ENCODE measurements at regions not wholly inside any gene's neighbourhood (a gene's known extent, or its start where the extent isn't known, plus 50 kb on each side); places are given as distances from the start of the nearest gene placed in this dataset.

DNA sequence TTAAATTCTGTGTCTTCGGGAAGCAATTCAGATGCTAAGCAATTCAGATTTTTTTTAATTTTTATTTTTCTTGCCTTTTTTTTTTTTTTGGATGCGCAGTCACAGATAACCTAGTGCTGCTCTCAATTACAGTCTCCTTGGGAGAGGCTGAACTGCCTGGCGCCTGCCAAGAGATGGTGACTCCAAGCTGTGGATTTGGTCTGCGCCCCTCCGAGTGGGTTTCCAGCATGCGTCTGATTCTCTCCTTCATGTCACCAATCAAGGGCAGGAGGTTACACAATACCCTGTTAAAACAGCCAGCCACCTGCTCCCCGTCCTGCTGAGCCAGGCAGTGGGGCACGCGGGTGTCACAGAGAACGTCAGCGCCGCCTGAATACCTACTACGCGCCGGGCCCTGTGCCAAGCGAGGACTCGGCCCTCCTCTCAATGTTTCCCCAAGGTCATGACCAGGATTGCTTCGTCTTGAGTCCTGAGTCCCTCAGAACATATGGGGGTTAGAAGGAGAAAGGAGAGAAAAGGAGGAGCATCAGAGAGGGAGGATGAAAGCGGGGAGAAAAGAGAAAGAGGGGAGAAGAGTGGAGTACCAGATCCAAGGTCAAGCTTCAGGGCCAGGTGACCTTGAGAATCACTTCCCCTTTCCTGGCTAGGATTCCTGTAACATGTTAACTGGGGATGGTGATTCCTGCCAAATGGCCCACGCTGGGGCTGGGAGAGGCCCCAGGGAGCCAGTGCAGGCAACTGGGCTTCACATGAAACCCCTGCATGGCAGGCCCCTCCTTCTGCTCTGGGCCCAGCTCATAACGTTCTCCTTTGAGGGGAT, 213.6 kb downstream of the URI1 start:
- DNase-seq = no peak

DNA sequence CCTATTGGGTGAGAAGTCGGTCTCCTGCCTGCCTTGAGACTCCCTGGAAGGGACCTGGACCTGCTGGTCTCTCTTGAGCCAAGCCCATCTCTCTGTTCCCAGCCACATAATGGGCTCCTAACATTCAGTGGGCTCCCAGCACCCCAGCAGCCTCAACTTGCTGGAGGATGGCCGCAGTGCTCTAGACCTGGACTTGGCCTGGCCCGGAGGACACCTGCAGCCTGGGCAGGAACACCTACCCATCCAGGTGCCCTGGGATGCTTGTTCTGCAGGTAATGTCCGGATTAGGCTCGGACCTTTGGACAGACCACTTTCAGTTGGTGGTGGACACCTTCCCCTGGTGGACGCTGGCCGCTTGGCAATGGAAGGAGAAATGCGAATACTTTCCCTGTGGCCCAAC, 214.6 kb downstream of the URI1 start:
- DNase-seq = no peak

DNA sequence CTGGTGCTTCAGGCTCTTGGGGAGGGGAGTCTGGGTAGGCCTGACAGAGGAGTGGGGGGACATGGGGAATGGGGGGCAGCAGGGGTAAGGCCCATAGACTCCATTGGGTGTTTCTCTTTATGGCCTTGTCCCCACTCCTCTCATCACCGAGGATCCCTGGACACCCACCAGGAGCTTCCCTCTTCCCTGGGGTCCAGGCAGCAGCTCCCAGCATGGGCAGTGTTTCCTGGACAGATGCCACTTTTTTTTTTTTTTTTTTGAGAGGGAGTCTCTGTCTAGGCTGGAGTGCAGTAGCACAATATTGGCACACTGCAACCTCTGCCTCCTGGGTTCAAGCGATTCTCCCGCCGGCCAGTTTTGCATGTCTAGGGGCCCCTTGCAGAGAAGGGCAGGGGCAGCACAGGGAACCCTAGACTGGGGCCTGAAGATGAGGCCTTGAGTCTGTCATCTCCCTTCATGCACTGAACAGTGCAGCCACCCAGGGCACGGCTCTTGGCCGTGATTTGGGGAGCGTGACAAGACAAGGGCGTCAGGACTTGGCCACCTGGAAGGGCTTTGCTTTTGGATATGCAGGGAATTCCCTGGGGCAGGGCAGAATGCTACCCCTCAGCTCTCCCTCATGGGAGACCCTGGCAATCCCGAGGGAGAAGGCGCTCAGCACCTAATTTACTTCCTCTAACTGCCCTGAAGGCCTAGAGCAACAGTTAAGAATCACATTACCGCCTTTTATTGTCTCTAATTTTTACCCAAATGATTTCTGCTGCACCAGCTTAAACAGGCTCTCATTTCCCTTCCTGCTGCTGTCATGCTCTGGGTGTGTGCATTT, 213.9 kb upstream of the ZNF536 start:
- no peak for DNase-seq

DNA sequence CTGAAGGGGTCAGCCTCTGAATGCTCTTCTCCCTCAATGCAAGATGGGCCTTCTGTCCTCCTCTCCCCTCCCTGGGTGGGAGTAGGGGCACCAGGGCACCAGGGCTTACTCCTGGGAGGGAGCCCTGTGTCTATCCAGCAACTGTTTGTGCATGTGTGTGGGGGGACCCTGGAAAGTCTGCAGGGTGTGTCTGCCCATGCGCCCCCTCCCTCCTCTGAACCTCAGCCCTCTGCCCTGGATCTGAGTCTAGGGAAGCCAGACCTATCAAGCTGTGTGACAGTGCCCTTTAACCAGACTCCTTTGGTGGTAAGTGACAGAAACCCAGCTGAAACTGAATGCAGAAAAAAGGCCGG, 213.3 kb upstream of the ZNF536 start:
- no peak for DNase-seq

DNA sequence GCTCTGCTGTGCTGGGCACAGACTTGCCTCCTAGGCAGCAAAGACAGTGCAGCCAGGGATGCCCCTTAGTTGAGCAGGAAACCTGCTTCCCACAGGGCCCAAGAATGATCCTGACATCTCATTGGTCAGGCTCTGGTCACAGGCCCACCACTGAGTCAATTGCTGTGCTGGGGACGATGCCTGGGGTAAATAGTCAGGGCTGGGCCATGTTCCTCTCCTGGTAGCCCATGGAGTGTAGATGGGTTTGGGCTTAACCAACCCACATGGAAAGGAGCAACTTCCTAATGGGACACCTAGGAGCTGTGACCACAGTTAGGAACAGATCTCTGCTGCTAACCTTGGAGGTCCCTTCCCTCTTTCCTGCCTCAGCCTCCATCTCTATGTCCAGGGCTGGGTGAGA, 212.5 kb upstream of the ZNF536 start:
- DNase-seq = no peak

DNA sequence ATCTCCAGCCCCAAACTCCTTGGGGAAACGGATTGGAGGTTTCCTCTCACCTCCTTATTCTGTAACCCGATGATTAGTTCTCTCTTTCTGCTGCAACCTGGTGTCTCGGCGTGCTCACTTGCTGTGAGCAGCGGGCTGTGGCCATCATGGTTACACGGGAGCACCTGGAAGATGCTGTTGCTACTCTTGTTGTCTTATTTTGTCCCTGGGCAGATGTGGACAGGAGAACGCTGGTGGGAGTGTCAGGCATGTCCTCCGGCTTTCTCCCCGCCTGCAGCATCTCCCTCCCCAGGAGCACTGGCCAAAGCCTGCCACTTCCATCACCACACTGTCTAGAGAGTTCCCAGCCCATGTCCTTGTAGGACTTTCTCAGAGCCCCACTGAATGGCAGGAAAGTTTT, 211.8 kb upstream of the ZNF536 start:
- DNase-seq = no peak

DNA sequence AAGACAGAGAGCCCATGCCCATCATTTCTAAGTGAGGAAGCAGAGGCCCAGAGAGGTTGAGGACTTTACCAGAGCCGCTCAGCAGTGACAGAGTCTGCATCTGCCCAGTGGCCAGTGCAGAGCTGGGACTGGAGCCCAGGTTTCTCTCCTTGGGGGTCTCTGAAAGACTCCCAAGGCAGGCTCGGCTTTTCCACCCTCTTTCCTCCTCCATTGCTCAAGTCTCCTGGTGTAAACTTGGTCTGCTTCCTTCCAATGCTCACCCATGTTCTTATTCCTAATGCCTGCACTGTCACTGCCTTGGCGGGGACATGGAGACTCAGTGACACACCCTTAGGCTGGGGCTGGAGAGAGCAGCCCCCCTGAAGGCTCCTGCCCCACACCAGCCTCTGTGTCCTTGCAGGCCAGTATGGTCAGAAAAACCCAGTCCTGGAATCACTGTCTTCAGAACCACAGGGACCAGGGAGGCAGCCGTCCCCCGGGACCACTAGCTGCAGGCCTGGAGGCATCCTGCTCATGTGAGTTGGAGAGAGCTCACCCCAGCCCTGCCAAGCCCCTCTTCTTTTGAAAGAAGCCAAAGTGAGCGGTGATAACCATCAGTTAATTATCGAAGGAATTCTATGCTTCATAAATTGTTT, 211.0 kb upstream of the ZNF536 start:
- no peak for DNase-seq

DNA sequence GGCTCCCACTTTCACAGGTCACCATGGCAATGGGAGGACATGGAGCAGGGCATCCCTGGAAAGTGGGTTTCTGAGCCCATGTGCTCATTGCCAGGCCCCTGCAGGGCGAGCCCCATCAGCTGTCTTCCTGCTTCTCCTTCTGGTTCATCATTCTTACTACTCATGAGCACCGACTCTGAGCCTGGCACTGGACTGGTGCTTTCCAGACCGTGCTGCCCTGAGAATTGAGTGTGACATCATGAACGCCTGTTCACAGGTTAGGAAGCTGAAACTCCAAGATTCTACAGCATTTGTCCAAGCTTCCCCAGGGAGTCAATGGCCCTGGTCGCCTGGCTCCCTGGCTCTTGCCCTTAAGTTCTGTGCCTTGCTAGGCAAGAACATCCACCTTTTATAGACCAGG, 210.4 kb upstream of the ZNF536 start:
- DNase-seq = no peak

DNA sequence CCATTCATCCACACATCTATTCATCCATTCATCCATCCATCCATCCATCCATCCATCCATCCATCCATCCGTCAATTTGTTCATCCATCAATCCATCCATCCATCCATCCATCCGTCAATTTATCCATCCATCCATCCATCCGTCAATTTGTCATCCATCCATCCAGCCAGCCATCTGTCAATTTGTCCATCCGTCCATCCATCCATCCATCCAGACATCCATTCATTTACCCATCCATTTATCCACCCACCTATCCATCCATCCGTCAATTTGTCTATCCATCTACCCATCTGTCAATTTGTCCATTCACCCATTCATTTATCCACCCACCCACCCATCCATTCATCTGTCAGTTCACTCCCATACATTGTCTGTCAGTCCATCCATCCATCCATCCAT, 209.5 kb upstream of the ZNF536 start:
- no peak for DNase-seq

DNA sequence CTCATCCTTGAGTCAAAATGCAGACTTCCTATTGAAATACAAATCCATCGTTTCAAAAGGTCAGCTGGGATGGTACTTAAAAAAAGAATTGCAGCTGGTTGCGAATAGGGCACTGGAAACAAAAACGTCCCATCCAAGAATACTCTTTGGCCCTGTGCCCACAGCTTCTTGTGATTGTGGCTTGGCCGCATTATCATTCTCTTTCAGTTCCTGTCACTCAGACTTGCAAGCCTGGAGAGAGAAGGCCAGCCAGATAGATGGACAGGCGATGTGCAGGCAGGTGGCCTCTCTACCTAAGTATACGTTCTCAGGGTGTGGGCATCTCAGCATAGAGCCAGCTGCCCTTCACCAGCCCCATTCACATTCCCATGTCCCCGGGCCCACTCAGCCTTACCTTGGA, 208.5 kb upstream of the ZNF536 start:
- no peak for DNase-seq

DNA sequence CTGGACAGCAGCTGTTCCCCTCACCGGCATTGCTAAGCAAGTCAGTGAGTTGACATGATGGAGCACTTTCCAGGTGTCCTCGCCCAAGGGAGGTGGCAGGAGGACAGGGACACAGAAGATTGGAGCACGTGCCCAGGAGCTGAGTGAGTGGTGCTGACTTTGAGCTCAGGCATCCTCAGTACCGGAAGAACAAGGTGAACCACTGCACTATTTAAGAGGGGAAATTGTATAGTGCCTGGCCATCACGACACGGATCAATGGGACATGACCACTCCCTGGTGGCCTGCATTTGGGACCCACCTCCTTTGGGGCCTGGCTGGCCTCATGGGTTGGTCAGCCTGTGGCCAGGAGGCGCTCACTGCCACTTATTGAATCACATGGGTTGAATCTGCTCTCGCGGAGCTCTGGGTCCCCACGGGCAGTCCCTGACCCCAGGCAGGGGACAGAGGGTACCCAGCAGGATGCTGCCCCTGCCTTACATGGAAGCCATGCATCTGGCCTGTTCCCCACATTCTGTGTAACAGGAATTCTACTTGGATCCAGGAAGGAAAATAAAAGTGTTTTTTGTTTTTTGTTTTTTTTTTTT, 206.9 kb upstream of the ZNF536 start:
- no peak for DNase-seq

DNA sequence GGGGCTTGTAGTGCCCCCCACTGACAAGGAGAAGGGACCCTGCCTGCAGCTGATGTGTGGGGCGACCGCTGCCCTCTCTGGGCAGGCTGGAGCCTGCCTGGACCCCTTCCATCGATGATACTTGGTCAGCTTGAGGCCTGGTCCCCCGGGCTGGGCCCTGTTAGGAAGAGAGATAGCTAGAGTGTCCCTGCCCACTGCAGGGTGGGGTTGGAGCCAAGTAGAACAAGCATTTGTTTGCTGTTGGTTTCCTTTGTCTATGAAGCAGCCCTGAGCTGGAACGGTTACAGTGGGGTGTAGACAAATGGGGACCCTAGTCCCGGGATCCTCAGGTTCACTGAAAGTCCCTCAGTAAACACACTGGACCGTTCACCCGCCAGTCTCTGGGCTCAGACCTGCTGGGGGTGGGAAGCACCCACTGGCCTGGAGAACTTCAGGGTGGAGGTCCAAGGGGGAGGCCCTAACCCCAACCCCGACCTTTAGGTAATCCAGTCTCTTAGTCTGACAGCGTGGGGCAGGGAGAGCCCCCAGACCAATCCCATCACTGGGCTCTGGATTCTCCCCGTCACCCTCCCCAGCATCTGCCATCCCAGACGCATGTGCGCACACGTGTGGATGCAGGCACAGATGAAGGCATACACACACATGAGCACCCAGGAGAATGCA, 204.8 kb upstream of the ZNF536 start:
- no peak for DNase-seq

DNA sequence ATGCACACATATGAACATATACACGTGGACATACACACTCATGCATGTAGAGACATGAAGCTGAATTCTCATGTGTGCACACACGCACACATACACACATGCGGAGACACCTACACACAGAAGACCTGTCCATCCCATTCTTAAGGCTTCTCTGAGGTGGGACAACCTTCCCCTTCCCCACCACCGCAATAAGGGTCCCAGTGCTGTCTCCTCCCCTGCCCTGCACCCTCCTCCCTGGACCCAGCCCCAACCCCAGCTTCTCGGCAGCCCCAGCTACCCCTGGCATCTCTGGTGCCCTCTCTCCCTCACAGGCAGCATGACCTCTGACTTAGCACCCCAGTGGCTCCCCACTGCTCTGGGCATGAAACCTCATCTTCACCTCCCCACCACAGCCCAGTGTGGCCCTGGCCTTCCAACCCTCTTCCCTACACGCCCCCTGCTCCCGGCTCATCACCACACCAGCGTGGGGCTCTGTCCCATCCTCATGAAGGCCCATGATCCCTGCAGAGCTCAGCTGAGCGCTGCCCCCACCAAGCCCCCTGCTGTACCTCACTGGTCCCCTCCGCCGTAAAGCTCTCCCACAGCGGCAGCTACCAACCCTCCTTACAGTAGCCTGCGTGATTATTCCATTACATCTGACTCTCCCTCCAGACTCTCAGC, 204.1 kb upstream of the ZNF536 start:
- DNase-seq = no peak

DNA sequence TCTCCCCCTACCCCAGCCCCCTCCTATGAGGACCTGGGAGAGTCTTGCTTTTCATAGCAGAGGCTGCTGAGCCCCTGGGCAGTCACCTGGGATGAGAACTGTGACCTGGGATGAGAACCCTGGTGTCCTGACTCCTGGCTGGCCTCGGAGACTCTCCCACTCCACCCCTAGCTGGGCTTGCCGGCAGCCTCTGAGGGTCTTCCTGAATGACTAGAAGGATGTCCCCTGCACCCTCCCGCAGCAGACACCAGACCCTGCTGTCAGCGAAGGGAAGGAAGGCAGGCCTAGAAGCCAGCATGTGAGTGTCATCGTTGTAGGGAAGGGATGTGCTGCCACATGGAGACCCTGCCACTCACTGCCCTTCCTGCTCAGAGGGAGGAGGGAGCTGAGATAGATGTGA, 203.4 kb upstream of the ZNF536 start:
- no peak for DNase-seq

DNA sequence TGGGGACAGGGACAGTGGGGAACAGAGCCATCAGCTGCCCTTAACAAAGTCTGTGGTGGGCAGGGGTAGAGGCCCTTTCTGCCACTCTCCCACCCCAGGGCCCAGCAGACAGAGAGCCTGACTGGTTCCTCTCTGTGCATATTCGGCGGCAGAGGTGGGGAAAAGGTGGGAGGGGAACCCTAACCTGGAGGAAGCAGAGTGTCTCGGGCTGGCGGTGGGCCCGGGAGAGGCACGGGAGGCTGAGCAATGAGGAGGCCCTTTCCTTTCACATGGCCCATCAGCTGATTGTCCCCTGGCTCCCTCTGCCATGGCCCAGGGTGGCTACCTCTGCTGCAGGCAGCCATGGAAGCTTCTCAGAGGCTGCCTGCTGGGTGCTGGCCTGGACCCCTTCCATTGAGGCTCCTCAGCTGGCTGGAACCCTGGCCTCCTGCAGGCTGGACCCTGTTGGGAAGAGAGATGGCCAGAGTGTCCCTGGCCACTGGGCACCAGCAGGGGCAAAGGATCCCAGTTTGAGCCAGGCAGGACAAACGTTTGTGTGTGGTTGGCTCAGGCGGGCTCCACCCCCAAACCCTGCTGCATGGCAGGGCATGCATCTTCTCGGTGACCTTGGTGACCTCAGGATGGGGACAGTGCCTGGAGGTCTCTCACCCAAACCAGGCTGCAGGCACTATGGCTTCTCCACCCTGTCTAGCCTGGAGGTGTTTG, 202.8 kb upstream of the ZNF536 start:
- no peak for DNase-seq

DNA sequence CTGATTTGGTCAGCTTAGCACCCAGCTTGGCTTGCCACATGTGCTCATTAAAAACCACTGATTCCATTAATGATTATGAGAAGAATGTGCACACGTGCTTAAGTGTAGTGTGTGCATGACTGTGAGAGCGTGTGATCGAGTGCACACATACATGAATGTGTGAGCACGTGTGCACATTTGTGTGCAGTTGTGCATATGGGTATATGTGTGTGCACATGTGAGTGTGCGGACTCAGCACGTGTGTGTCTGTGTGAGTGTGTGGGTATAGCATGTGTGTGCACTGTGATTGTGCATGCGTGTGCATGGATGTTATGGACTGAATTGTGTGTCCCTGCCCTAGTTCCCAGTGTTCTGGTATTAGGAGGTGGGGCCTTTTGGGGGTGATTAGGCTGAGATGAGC, 202.1 kb upstream of the ZNF536 start:
- DNase-seq = no peak

DNA sequence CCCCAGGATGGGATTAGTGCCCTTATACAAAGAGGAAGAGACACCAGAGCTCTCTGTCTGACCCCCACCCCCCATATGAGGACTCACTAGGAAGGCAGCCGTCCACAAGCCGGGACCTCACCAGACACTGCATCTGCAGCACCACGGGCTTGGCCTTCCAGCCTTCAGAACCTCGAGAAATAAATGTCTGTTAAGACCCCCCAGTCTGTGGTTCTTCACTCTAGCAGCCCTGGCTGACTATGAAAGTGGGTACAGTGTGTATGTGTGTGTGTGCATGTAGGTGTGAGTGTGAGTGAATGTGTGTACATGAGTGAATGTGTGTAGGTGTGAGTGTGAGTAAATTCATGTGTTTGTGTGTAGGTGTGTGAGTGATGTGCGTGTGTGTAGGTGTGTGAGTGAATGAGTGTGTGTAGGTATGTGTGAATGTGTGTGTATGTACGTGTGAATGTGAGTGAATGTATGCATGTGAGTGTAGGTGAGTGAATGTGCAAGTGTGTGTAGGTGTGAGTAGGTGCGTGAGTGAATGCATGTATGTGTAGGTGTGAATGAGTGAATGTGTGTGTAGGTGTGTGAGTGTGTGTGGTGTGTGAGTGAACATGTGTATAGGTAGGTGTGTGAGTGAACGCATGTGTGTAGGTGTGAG, 201.6 kb upstream of the ZNF536 start:
- no peak for DNase-seq

DNA sequence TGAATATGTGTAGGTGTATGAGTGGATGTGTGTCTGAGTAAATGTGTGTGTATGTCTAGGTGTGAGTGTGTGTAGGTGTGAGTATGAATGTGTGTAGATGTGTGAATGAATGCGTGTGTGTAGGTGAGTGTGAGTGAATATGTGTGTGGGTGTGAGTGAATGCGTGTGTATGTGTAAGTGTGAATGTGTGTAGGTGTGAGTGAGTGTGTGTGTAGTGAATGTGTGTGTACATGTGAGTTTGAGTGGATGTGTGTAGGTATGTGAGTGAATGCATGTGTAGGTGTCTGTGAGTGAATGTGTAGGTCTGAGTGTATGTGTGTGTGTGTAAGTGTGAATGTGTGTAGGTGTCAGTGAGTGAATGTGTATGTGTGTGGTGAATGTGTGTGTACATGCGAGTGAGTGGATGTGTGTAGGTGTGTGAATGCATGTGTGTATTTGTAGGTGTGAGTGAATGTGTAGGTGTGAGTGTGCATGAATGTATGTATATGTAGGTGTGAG, 201.0 kb upstream of the ZNF536 start:
- no peak for DNase-seq

DNA sequence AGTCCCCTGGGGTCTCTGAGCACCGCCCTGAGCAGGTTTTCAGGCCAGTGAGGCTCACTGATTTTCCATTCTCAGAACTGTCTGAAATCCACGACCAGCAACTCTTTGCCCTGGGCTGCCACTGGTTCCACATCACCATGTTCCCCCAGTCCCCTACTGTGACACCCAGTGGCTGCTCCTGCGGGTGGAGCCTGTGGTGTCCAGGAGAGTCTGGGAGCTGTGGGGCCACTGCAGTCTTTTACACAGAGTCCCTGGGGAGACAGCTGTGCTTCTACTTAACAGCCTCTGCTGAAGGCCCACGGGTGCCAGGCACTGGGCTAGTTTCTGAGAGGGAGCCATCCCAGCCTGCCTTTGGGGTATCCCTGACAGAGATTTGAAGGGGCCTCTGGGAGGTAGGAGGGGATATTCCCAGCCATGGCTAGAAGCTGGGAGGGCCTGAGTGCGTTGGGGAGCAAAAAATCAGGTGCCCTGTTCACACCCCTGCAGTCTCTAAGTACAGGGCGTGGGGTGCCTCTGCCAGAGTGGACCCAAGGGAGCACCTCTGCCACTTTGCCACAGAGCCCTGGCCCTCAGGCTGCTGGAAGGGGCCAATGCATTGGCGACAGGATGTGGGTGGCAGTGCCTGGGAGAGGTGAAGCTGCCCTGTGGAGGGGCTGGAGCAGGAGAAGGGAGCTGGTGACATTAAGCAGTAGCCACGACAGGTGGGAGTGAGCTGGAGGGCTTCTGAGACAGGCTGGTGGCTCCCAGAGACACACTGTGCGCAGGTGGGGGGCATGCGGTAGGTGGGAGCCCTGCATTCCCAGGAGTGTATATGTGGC, 200.2 kb upstream of the ZNF536 start:
- DNase-seq = no peak

DNA sequence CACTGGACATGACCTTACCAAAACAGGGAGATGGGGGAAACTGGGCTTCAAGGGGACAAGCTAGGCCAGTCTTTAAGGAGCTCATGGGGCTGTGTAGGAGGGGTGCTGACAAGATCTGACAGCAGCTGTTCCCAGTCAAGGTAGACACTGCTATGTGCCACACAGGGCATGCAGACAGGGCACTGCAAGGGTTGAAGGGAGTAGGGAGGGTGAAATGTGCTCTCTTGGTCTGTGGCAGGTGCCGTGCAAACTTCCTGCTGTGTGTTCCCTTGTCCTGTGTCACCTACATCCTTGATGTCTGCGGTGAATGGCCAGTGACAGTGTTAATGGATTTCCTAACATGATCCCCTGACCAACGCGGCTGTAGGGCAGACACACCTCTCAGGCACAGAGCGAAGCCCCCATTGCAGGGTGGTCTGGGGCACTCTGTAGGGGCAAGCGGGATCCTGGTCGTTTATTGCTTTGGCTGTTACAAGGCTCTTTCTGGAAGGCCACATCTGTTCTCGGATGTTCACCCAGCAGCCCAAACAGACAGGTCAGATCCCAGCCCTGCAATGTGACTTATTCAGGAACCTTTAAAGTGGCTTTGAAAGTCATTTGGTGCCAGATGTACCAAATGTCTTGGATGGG, 199.5 kb upstream of the ZNF536 start:
- no peak for DNase-seq
